ENCODE measurements at regions not wholly inside any gene's neighbourhood (a gene's known extent, or its start where the extent isn't known, plus 50 kb on each side); places are given as distances from the start of the nearest gene placed in this dataset.

- no peak for DNase-seq
- H3K4me1 ChIP-seq, result no peaks in the 10 kb centered on the region
- no peaks in the 10 kb centered on the region for H3K9me3 ChIP-seq
- no peak for TF ChIP-seq CTCF (IDR thresholded peaks at IDR 0.05; ENCODE audit: insufficient read depth in 1 of 2, low read depth in 1 of 2, low read length in 1 of 2, severe bottlenecking in 1 of 2, unreplicated experiment in 1 of 2)
- no peaks in the 10 kb centered on the region for H3K9me3 Mint-ChIP-seq (ENCODE audit: unreplicated experiment)
- no peaks in the 10 kb centered on the region for H3K36me3 ChIP-seq (ENCODE audit: control insufficient read depth, insufficient read depth, low read length)
- H3K4me1 Mint-ChIP-seq (ENCODE audit: low read depth, unreplicated experiment), result peaks cover 10% of the 10 kb centered on the region
- no TSS peak for BruUV-seq (replicated peaks)
- no peak overlapping the region for H3K27ac Mint-ChIP-seq (ENCODE audit: unreplicated experiment)
- peaks cover 4% of the 10 kb centered on the region for H3K27me3 Mint-ChIP-seq (ENCODE audit: insufficient read depth, unreplicated experiment)
- POLR2A ChIA-PET, result no interaction called here
- no peak overlapping the region for H3K4me3 ChIP-seq (ENCODE audit: low read depth, low read length)
- intact Hi-C loops (cut with micrococcal nuclease; ENCODE audit: unreplicated experiment), result no loop called here
- CTCF ChIA-PET, result no interaction called here
- no peaks in the 10 kb centered on the region for H3K27me3 ChIP-seq (replicated peaks; ENCODE audit: control insufficient read depth, insufficient read depth, low read length)
- H3K4me3 Mint-ChIP-seq (ENCODE audit: unreplicated experiment), result no peak overlapping the region
- no peaks in the 10 kb centered on the region for H3K36me3 Mint-ChIP-seq (ENCODE audit: insufficient read depth, unreplicated experiment)
Measured at GRCh38 chr12:53810950-53811349, 59.2 kb upstream of the CISTR start.

- Mint-ChIP-seq H3K4me3 (ENCODE audit: unreplicated experiment) (no peak overlapping the region), H3K9me3 (ENCODE audit: unreplicated experiment) (no peaks in the 10 kb centered on the region), H3K4me1 (ENCODE audit: low read depth, unreplicated experiment) (peaks cover 10% of the 10 kb centered on the region), H3K27ac (ENCODE audit: unreplicated experiment) (no peak overlapping the region), H3K36me3 (ENCODE audit: insufficient read depth, unreplicated experiment) (no peaks in the 10 kb centered on the region), H3K27me3 (ENCODE audit: insufficient read depth, unreplicated experiment) (peaks cover 5% of the 10 kb centered on the region)
- intact Hi-C loops (cut with micrococcal nuclease; ENCODE audit: unreplicated experiment), result no loop called here
- ChIA-PET POLR2A (no interaction called here), CTCF (no interaction called here)
- H3K27me3 ChIP-seq (replicated peaks; ENCODE audit: control insufficient read depth, insufficient read depth, low read length), result no peaks in the 10 kb centered on the region
- H3K4me1 ChIP-seq, result no peaks in the 10 kb centered on the region
- no peak for TF ChIP-seq CTCF (IDR thresholded peaks at IDR 0.05; ENCODE audit: insufficient read depth in 1 of 2, low read depth in 1 of 2, low read length in 1 of 2, severe bottlenecking in 1 of 2, unreplicated experiment in 1 of 2)
- no peaks in the 10 kb centered on the region for H3K36me3 ChIP-seq (ENCODE audit: control insufficient read depth, insufficient read depth, low read length)
- DNase-seq, result no peak
- H3K9me3 ChIP-seq, result no peaks in the 10 kb centered on the region
- no TSS peak for BruUV-seq (replicated peaks)
- no peak overlapping the region for H3K4me3 ChIP-seq (ENCODE audit: low read depth, low read length)
Measured at GRCh38 chr12:53811606-53812005, 59.8 kb upstream of the CISTR start.

- Mint-ChIP-seq H3K4me3 (ENCODE audit: unreplicated experiment) (no peak overlapping the region), H3K27ac (ENCODE audit: unreplicated experiment) (no peak overlapping the region), H3K27me3 (ENCODE audit: insufficient read depth, unreplicated experiment) (peaks cover 19% of the 10 kb centered on the region), H3K9me3 (ENCODE audit: unreplicated experiment) (no peaks in the 10 kb centered on the region), H3K36me3 (ENCODE audit: insufficient read depth, unreplicated experiment) (no peaks in the 10 kb centered on the region), H3K4me1 (ENCODE audit: low read depth, unreplicated experiment) (no peaks in the 10 kb centered on the region)
- no peaks in the 10 kb centered on the region for H3K9me3 ChIP-seq
- no peak for DNase-seq
- no peak for TF ChIP-seq CTCF (IDR thresholded peaks at IDR 0.05; ENCODE audit: insufficient read depth in 1 of 2, low read depth in 1 of 2, low read length in 1 of 2, severe bottlenecking in 1 of 2, unreplicated experiment in 1 of 2)
- BruUV-seq (replicated peaks), result no TSS peak
- ChIA-PET POLR2A (no interaction called here), CTCF (no interaction called here)
- no peaks in the 10 kb centered on the region for H3K4me1 ChIP-seq
- no peak overlapping the region for H3K4me3 ChIP-seq (ENCODE audit: low read depth, low read length)
- intact Hi-C loops (cut with micrococcal nuclease; ENCODE audit: unreplicated experiment), result no loop called here
- H3K27me3 ChIP-seq (replicated peaks; ENCODE audit: control insufficient read depth, insufficient read depth, low read length), result no peaks in the 10 kb centered on the region
- no peaks in the 10 kb centered on the region for H3K36me3 ChIP-seq (ENCODE audit: control insufficient read depth, insufficient read depth, low read length)
Measured at GRCh38 chr12:53816360-53817020, 64.7 kb upstream of the CISTR start.
